WTC11 (cell line): ENCODE measurements at regions not wholly inside any gene's neighbourhood (a gene's known extent, or its start where the extent isn't known, plus 50 kb on each side); places are given as distances from the start of the nearest gene placed in this dataset.

ENCODE experiments used
- ETV6 ChIP-seq: sonication (generic); formaldehyde crosslinking; IDR thresholded peaks from 2 replicates; pipeline ENCODE4 v1.8.1; 2022; ENCODE audit warnings: mild to moderate bottlenecking, missing genetic modification reagents
- FOXJ3 ChIP-seq: sonication (generic); formaldehyde crosslinking; IDR thresholded peaks from 2 replicates; pipeline ENCODE4 v1.9.0; 2021; ENCODE audit warnings: missing genetic modification reagents, mild to moderate bottlenecking, borderline replicate concordance
- JUN ChIP-seq: sonication (generic); formaldehyde crosslinking; IDR thresholded peaks from 2 replicates; pipeline ENCODE4 v1.8.0; 2023; ENCODE audit warnings: mild to moderate bottlenecking, missing genetic modification reagents
- MXD4 ChIP-seq: fragments of 250-450 bp; sonication (Bioruptor Pico); IDR thresholded peaks from 2 replicates; pipeline ENCODE4 v1.8.0; 2021; ENCODE audit warnings: mild to moderate bottlenecking, moderate library complexity, borderline replicate concordance
- NR2C2 ChIP-seq: sonication (generic); formaldehyde crosslinking; IDR thresholded peaks from 2 replicates; pipeline ENCODE4 v1.8.0; 2022; ENCODE audit warnings: mild to moderate bottlenecking, missing genetic modification reagents
- PRRX2 ChIP-seq: fragments of 250-450 bp; sonication (Bioruptor Pico); IDR thresholded peaks from 2 replicates; pipeline ENCODE4 v1.8.0; 2021; ENCODE audit warnings: mild to moderate bottlenecking
- ZBTB21 ChIP-seq: sonication (generic); formaldehyde crosslinking; IDR thresholded peaks from 2 replicates; pipeline ENCODE4 v1.8.1; 2023; ENCODE audit warnings: mild to moderate bottlenecking, missing genetic modification reagents, borderline replicate concordance
- ZNF138 ChIP-seq: sonication (generic); formaldehyde crosslinking; conservative IDR thresholded peaks from 2 replicates; pipeline ENCODE4 v1.8.1; 2022; ENCODE audit warnings: mild to moderate bottlenecking, moderate library complexity, missing genetic modification reagents
- TF ChIP-seq, protein P1 (sequence below): fragments of 200-600 bp; IDR thresholded peaks from 2 replicates; pipeline ENCODE4 v1.8.0; 2022; ENCODE audit warnings: antibody characterized with exemption
- TF ChIP-seq, protein P2 (sequence below): sonication (generic); formaldehyde crosslinking; IDR thresholded peaks from 2 replicates; pipeline ENCODE4 v1.8.0; 2023; ENCODE audit warnings: mild to moderate bottlenecking, missing genetic modification reagents
- TF ChIP-seq, protein P3 (sequence below): sonication (generic); formaldehyde crosslinking; IDR thresholded peaks from 2 replicates; pipeline ENCODE4 v1.8.1; 2022; ENCODE audit warnings: low read depth, mild to moderate bottlenecking, moderate library complexity, missing genetic modification reagents, borderline replicate concordance
- TF ChIP-seq, protein P4 (sequence below): sonication (generic); formaldehyde crosslinking; IDR thresholded peaks from 2 replicates; pipeline ENCODE4 v1.8.1; 2023; ENCODE audit warnings: mild to moderate bottlenecking, missing genetic modification reagents, moderate library complexity
- TF ChIP-seq, protein P5 (sequence below): sonication (generic); formaldehyde crosslinking; IDR thresholded peaks from 2 replicates; pipeline ENCODE4 v1.8.1; 2023; ENCODE audit warnings: mild to moderate bottlenecking, missing genetic modification reagents, borderline replicate concordance

DNA sequence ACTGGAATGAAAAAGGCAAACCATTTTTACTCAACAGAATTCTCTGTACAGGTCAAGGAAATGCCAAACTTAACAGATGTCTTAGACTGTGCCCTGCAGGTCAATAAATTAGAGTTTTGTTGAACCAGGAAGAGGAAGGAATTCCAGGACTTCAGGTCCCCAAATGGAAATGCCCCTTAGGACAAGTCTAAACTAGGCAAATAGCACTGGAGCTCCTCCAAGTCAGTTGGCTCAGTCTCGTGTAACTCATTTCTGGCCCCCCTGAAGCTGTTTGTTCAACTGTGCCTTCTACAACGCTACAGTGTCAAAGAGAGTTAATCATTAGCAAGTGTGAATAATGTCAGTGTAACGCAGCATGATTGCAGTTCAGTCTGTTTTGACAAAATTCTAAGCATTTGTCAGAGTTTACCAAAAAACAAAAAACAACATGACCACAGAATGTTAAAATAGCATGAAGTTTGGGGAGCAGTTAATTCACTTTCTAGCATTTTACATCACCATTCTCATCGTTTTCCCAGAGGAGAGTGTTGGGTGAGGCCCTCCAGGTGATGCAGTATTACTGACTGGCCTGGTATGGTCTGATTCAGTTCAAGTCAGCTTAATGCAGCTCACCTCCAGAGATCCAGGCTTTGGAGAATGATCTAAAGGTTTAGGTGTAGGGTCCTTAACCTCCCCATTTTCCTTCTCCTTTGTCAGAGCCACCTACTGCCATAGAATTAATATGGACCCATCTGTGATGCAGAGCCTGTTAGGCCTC, 108.1 kb downstream of the AQP4 start:
- TF ChIP-seq JUN (CRISPR knock-in tag) (no peak), ZBTB21 (CRISPR knock-in tag) (no peak), ZNF138 (CRISPR knock-in tag) (no peak), ETV6 (CRISPR knock-in tag) (no peak), PRRX2 (CRISPR knock-in tag) (no peak), NR2C2 (CRISPR knock-in tag) (no peak), FOXJ3 (CRISPR knock-in tag) (no peak), MXD4 (CRISPR knock-in tag) (no peak)
- TF ChIP-seq, protein P1, sequence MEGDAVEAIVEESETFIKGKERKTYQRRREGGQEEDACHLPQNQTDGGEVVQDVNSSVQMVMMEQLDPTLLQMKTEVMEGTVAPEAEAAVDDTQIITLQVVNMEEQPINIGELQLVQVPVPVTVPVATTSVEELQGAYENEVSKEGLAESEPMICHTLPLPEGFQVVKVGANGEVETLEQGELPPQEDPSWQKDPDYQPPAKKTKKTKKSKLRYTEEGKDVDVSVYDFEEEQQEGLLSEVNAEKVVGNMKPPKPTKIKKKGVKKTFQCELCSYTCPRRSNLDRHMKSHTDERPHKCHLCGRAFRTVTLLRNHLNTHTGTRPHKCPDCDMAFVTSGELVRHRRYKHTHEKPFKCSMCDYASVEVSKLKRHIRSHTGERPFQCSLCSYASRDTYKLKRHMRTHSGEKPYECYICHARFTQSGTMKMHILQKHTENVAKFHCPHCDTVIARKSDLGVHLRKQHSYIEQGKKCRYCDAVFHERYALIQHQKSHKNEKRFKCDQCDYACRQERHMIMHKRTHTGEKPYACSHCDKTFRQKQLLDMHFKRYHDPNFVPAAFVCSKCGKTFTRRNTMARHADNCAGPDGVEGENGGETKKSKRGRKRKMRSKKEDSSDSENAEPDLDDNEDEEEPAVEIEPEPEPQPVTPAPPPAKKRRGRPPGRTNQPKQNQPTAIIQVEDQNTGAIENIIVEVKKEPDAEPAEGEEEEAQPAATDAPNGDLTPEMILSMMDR = no peak
- TF ChIP-seq, protein P2, sequence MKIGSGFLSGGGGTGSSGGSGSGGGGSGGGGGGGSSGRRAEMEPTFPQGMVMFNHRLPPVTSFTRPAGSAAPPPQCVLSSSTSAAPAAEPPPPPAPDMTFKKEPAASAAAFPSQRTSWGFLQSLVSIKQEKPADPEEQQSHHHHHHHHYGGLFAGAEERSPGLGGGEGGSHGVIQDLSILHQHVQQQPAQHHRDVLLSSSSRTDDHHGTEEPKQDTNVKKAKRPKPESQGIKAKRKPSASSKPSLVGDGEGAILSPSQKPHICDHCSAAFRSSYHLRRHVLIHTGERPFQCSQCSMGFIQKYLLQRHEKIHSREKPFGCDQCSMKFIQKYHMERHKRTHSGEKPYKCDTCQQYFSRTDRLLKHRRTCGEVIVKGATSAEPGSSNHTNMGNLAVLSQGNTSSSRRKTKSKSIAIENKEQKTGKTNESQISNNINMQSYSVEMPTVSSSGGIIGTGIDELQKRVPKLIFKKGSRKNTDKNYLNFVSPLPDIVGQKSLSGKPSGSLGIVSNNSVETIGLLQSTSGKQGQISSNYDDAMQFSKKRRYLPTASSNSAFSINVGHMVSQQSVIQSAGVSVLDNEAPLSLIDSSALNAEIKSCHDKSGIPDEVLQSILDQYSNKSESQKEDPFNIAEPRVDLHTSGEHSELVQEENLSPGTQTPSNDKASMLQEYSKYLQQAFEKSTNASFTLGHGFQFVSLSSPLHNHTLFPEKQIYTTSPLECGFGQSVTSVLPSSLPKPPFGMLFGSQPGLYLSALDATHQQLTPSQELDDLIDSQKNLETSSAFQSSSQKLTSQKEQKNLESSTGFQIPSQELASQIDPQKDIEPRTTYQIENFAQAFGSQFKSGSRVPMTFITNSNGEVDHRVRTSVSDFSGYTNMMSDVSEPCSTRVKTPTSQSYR (CRISPR knock-in tag) = no peak
- TF ChIP-seq, protein P3, sequence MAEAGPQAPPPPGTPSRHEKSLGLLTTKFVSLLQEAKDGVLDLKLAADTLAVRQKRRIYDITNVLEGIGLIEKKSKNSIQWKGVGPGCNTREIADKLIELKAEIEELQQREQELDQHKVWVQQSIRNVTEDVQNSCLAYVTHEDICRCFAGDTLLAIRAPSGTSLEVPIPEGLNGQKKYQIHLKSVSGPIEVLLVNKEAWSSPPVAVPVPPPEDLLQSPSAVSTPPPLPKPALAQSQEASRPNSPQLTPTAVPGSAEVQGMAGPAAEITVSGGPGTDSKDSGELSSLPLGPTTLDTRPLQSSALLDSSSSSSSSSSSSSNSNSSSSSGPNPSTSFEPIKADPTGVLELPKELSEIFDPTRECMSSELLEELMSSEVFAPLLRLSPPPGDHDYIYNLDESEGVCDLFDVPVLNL (CRISPR knock-in tag) = no peak
- TF ChIP-seq, protein P4, sequence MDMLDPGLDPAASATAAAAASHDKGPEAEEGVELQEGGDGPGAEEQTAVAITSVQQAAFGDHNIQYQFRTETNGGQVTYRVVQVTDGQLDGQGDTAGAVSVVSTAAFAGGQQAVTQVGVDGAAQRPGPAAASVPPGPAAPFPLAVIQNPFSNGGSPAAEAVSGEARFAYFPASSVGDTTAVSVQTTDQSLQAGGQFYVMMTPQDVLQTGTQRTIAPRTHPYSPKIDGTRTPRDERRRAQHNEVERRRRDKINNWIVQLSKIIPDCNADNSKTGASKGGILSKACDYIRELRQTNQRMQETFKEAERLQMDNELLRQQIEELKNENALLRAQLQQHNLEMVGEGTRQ (CRISPR knock-in tag) = no peak
- TF ChIP-seq, protein P5, sequence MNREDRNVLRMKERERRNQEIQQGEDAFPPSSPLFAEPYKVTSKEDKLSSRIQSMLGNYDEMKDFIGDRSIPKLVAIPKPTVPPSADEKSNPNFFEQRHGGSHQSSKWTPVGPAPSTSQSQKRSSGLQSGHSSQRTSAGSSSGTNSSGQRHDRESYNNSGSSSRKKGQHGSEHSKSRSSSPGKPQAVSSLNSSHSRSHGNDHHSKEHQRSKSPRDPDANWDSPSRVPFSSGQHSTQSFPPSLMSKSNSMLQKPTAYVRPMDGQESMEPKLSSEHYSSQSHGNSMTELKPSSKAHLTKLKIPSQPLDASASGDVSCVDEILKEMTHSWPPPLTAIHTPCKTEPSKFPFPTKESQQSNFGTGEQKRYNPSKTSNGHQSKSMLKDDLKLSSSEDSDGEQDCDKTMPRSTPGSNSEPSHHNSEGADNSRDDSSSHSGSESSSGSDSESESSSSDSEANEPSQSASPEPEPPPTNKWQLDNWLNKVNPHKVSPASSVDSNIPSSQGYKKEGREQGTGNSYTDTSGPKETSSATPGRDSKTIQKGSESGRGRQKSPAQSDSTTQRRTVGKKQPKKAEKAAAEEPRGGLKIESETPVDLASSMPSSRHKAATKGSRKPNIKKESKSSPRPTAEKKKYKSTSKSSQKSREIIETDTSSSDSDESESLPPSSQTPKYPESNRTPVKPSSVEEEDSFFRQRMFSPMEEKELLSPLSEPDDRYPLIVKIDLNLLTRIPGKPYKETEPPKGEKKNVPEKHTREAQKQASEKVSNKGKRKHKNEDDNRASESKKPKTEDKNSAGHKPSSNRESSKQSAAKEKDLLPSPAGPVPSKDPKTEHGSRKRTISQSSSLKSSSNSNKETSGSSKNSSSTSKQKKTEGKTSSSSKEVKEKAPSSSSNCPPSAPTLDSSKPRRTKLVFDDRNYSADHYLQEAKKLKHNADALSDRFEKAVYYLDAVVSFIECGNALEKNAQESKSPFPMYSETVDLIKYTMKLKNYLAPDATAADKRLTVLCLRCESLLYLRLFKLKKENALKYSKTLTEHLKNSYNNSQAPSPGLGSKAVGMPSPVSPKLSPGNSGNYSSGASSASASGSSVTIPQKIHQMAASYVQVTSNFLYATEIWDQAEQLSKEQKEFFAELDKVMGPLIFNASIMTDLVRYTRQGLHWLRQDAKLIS (CRISPR knock-in tag) = no peak
